ENCODE measurements at regions not wholly inside any gene's neighbourhood (a gene's known extent, or its start where the extent isn't known, plus 50 kb on each side); places are given as distances from the start of the nearest gene placed in this dataset.

- BruUV-seq (replicated peaks): no TSS peak
- Histone ChIP-seq H3K4me1 (ENCODE audit: insufficient read depth, low read length, poor library complexity, severe bottlenecking) (no peaks in the 10 kb centered on the region), H3K27ac (ENCODE audit: low read depth, low read length, poor library complexity, severe bottlenecking) (no peak overlapping the region), H3K9me2 (ENCODE audit: insufficient read depth, low read length) (no peaks in the 10 kb centered on the region), H3K9me3 (ENCODE audit: low read length) (no peaks in the 10 kb centered on the region), H3K79me2 (ENCODE audit: insufficient read depth, low read depth, low read length) (no peaks in the 10 kb centered on the region), H3K4me2 (ENCODE audit: low read length) (no peak overlapping the region), H3K4me3 (ENCODE audit: low read depth, low read length, poor library complexity, severe bottlenecking) (no peak overlapping the region), H4K20me1 (ENCODE audit: insufficient read depth, low read length) (no peaks in the 10 kb centered on the region), H3K36me3 (ENCODE audit: insufficient read depth, low read length) (no peaks in the 10 kb centered on the region), H2AFZ (ENCODE audit: low read length) (no peak overlapping the region)
- ChIA-PET POLR2A (no interaction called here), CTCF (ENCODE audit: unreplicated experiment) (no interaction called here)
- intact Hi-C loops (cut with micrococcal nuclease; ENCODE audit: unreplicated experiment): no loop called here
- TF ChIP-seq EZH2phosphoT487 (IDR thresholded peaks at IDR 0.05; ENCODE audit: borderline replicate concordance, low read depth, low read length) (no peak), CTCF (conservative IDR thresholded peaks at IDR 0.05; ENCODE audit: low read length) (no peak)
- no peak for DNase-seq (ENCODE audit: low spot score)
Measured at GRCh38 chr12:112734859-112735695, 56.5 kb upstream of the RPH3A start.

GRCh38 chr12:112738531-112738930 is 53.0 kb upstream of the RPH3A start:
- Histone ChIP-seq H3K27ac (ENCODE audit: low read depth, low read length, poor library complexity, severe bottlenecking) (no peak overlapping the region), H2AFZ (ENCODE audit: low read length) (no peak overlapping the region), H3K9me2 (ENCODE audit: insufficient read depth, low read length) (no peaks in the 10 kb centered on the region), H3K36me3 (ENCODE audit: insufficient read depth, low read length) (no peaks in the 10 kb centered on the region), H3K4me2 (ENCODE audit: low read length) (no peak overlapping the region), H3K9me3 (ENCODE audit: low read length) (no peaks in the 10 kb centered on the region), H3K4me3 (ENCODE audit: low read depth, low read length, poor library complexity, severe bottlenecking) (no peak overlapping the region), H3K79me2 (ENCODE audit: insufficient read depth, low read depth, low read length) (no peaks in the 10 kb centered on the region), H4K20me1 (ENCODE audit: insufficient read depth, low read length) (no peaks in the 10 kb centered on the region), H3K4me1 (ENCODE audit: insufficient read depth, low read length, poor library complexity, severe bottlenecking) (no peaks in the 10 kb centered on the region)
- intact Hi-C loops (cut with micrococcal nuclease; ENCODE audit: unreplicated experiment): no loop called here
- no peak for DNase-seq (ENCODE audit: low spot score)
- no peak for TF ChIP-seq EZH2phosphoT487 (IDR thresholded peaks at IDR 0.05; ENCODE audit: borderline replicate concordance, low read depth, low read length)
- no peak for TF ChIP-seq CTCF (conservative IDR thresholded peaks at IDR 0.05; ENCODE audit: low read length)
- CTCF ChIA-PET (ENCODE audit: unreplicated experiment): no interaction called here
- no TSS peak for BruUV-seq (replicated peaks)
- POLR2A ChIA-PET: no interaction called here

- intact Hi-C loops (cut with micrococcal nuclease; ENCODE audit: unreplicated experiment): no loop called here
- no peaks in the 10 kb centered on the region for H4K20me1 ChIP-seq (ENCODE audit: insufficient read depth, low read length)
- H3K9me2 ChIP-seq (ENCODE audit: insufficient read depth, low read length): no peaks in the 10 kb centered on the region
- BruUV-seq (replicated peaks): no TSS peak
- TF ChIP-seq EZH2phosphoT487 (IDR thresholded peaks at IDR 0.05; ENCODE audit: borderline replicate concordance, low read depth, low read length): no peak
- TF ChIP-seq CTCF (conservative IDR thresholded peaks at IDR 0.05; ENCODE audit: low read length): no peak
- no peaks in the 10 kb centered on the region for H3K79me2 ChIP-seq (ENCODE audit: insufficient read depth, low read depth, low read length)
- no peak overlapping the region for H3K4me2 ChIP-seq (ENCODE audit: low read length)
- ChIA-PET CTCF (ENCODE audit: unreplicated experiment) (no interaction called here), POLR2A (interaction anchor here (0.6 to 0.7 kb wide), 2 partner anchors 9 kb away, joined by 3 to 4 read pairs; no protein-coding TSS in a partner anchor)
- no peaks in the 10 kb centered on the region for H3K36me3 ChIP-seq (ENCODE audit: insufficient read depth, low read length)
- H3K4me3 ChIP-seq (ENCODE audit: low read depth, low read length, poor library complexity, severe bottlenecking): no peak overlapping the region
- H3K9me3 ChIP-seq (ENCODE audit: low read length): no peaks in the 10 kb centered on the region
- H3K27ac ChIP-seq (ENCODE audit: low read depth, low read length, poor library complexity, severe bottlenecking): no peak overlapping the region
- H2AFZ ChIP-seq (ENCODE audit: low read length): no peak overlapping the region
- H3K4me1 ChIP-seq (ENCODE audit: insufficient read depth, low read length, poor library complexity, severe bottlenecking): no peaks in the 10 kb centered on the region
- no peak for DNase-seq (ENCODE audit: low spot score)
Measured at GRCh38 chr12:112740387-112740934, 51.1 kb upstream of the RPH3A start.
